BE2C (cell line): ENCODE measurements at regions not wholly inside any gene's neighbourhood (a gene's known extent, or its start where the extent isn't known, plus 50 kb on each side); places are given as distances from the start of the nearest gene placed in this dataset.
"Not testable (repeated sequence)": the region's sequence is repeated elsewhere in the genome, so short reads cannot be mapped to it uniquely, and the experiment has no call there.

Experiments used
- DNase-seq: peaks from one replicate; pipeline ENCODE4 v3.0.0-alpha.2; 2020
- H3K27me3 ChIP-seq: fragments of 250-450 bp; sonication (Bioruptor Pico); 2 replicates; pipeline ENCODE4 v1.5.1; 2020; ENCODE audit warnings: mild to moderate bottlenecking
- H3K36me3 ChIP-seq: fragments of 250-450 bp; sonication (Bioruptor Pico); 2 replicates; pipeline ENCODE4 v1.5.1; 2020; ENCODE audit warnings: mild to moderate bottlenecking
- H3K4me1 ChIP-seq: fragments of 250-450 bp; sonication (Bioruptor Pico); 2 replicates; pipeline ENCODE4 v1.5.1; 2020
- H3K4me3 ChIP-seq: 2 replicates; pipeline ENCODE4 v1.5.1; 2011; ENCODE audit warnings: low read depth, low read length
- H3K9me3 ChIP-seq: fragments of 250-450 bp; sonication (Bioruptor Pico); 2 replicates; pipeline ENCODE4 v1.5.1; 2020
- CTCF ChIP-seq: IDR thresholded peaks from 2 replicates; pipeline ENCODE4 v1.5.1; 2012; ENCODE audit warnings: mild to moderate bottlenecking, low read depth, low read length

GRCh38 chr1:221972276-221973235 is 230.7 kb upstream of the DUSP10 start:
- H3K9me3 ChIP-seq: no peaks in the 10 kb centered on the region
- H3K4me1 ChIP-seq: no peaks in the 10 kb centered on the region
- no peak overlapping the region for H3K4me3 ChIP-seq
- DNase-seq: no peak
- no peaks in the 10 kb centered on the region for H3K36me3 ChIP-seq
- no peaks in the 10 kb centered on the region for H3K27me3 ChIP-seq
- TF ChIP-seq CTCF: no peak

GRCh38 chr1:221971035-221971434 is 229.1 kb upstream of the DUSP10 start:
- not testable (repeated sequence) for H3K4me3 ChIP-seq, H3K9me3 ChIP-seq, H3K4me1 ChIP-seq, H3K36me3 ChIP-seq, H3K27me3 ChIP-seq, DNase-seq

GRCh38 chr1:221969298-221969858 is 227.5 kb upstream of the DUSP10 start:
- H3K4me1 ChIP-seq, H3K4me3 ChIP-seq: not testable (repeated sequence)

GRCh38 chr1:221967538-221967937 is 225.6 kb upstream of the DUSP10 start:
- DNase-seq, H3K36me3 ChIP-seq, H3K4me3 ChIP-seq, H3K9me3 ChIP-seq, H3K27me3 ChIP-seq, H3K4me1 ChIP-seq: not testable (repeated sequence)

More at GRCh38 chr1:221969298-221969858, 227.5 kb upstream of the DUSP10 start:
- not testable (repeated sequence) for DNase-seq, H3K36me3 ChIP-seq, H3K9me3 ChIP-seq, H3K27me3 ChIP-seq

- H3K4me1 ChIP-seq, H3K27me3 ChIP-seq, H3K4me3 ChIP-seq, DNase-seq, H3K36me3 ChIP-seq, H3K9me3 ChIP-seq: not testable (repeated sequence)
Measured at GRCh38 chr1:221966888-221967287, 225.0 kb upstream of the DUSP10 start.

- not testable (repeated sequence) for H3K4me3 ChIP-seq, H3K4me1 ChIP-seq, H3K9me3 ChIP-seq, H3K36me3 ChIP-seq, H3K27me3 ChIP-seq, DNase-seq
Measured at GRCh38 chr1:221965891-221966290, 224.0 kb upstream of the DUSP10 start.

- DNase-seq: no peak
- Histone ChIP-seq H3K36me3 (no peaks in the 10 kb centered on the region), H3K4me3 (no peak overlapping the region)
Measured at GRCh38 chr1:221965252-221965651, 223.4 kb upstream of the DUSP10 start.

GRCh38 chr1:221963742-221964141 is 221.9 kb upstream of the DUSP10 start:
- H3K27me3 ChIP-seq: no peaks in the 10 kb centered on the region
- H3K4me1 ChIP-seq: 0 out of 2 replicates have a peak, but pooled peaks cover 2% of the 10 kb centered on the region
- no peaks in the 10 kb centered on the region for H3K9me3 ChIP-seq
- no peaks in the 10 kb centered on the region for H3K36me3 ChIP-seq
- no peak overlapping the region for H3K4me3 ChIP-seq
- no peak for DNase-seq
- no peak for TF ChIP-seq CTCF

More at GRCh38 chr1:221965252-221965651, 223.4 kb upstream of the DUSP10 start:
- Histone ChIP-seq H3K4me1 (0 out of 2 replicates have a peak, but pooled peaks cover 2% of the 10 kb centered on the region), H3K27me3 (no peaks in the 10 kb centered on the region), H3K9me3 (no peaks in the 10 kb centered on the region)
- TF ChIP-seq CTCF: no peak
